ENCODE measurements at regions not wholly inside any gene's neighbourhood (a gene's known extent, or its start where the extent isn't known, plus 50 kb on each side); places are given as distances from the start of the nearest gene placed in this dataset.

- TF ChIP-seq ZFP36 (IDR thresholded peaks at IDR 0.05; ENCODE audit: borderline replicate concordance, partially characterized antibody) (no peak), MAZ (IDR thresholded peaks at IDR 0.05; ENCODE audit: borderline replicate concordance, low read depth, low read length) (no peak), HOXB13 (CRISPR knock-in tag; IDR thresholded peaks at IDR 0.05; ENCODE audit: low read depth) (no peak), EP300 (IDR thresholded peaks at IDR 0.05) (no peak)
Observed at GRCh38 chr4:24322995-24323394, 261.4 kb downstream of the DHX15 start (continued).

GRCh38 chr4:24322511-24322910, 261.8 kb downstream of the DHX15 start:
- no peak for TF ChIP-seq HOXB5 (CRISPR knock-in tag; IDR thresholded peaks at IDR 0.05)
- no peak for TF ChIP-seq MYC (IDR thresholded peaks at IDR 0.05; ENCODE audit: borderline replicate concordance, low read length)
- TF ChIP-seq GATA3 (IDR thresholded peaks at IDR 0.05; ENCODE audit: borderline replicate concordance): no peak
- no peak for TF ChIP-seq RCOR1 (IDR thresholded peaks at IDR 0.05; ENCODE audit: low read depth, low read length)
- no peak for TF ChIP-seq HOXB13 (CRISPR knock-in tag; IDR thresholded peaks at IDR 0.05; ENCODE audit: low read depth)
- H3K27ac ChIP-seq: no peak overlapping the region
- no peak for ATAC-seq
- ChIA-PET CTCF (no interaction called here), POLR2A (no interaction called here)
- H3K4me3 ChIP-seq: no peak overlapping the region
- H3K4me2 ChIP-seq: no peak overlapping the region
- no peaks in the 10 kb centered on the region for H3K4me1 ChIP-seq
- FAIRE-seq: no peak
- no peaks in the 10 kb centered on the region for H3K9me3 ChIP-seq
- WGBS (ENCODE audit: missing lambda C conversion rate): 0% methylated on average over 1 of the region's 1 CpG
- DNase-seq (ENCODE audit: low read depth in 1 of 2, low spot score in 1 of 2): no peak

GRCh38 chr4:24321616-24322015, 262.7 kb downstream of the DHX15 start:
- H3K4me2 ChIP-seq: no peak overlapping the region
- no peak for TF ChIP-seq ZNF302 (CRISPR knock-in tag; IDR thresholded peaks at IDR 0.05)
- no peak for TF ChIP-seq EHMT2 (IDR thresholded peaks at IDR 0.05; ENCODE audit: low read depth)
- TF ChIP-seq NR3C1 (IDR thresholded peaks at IDR 0.05): no peak
- TF ChIP-seq KDM1A (IDR thresholded peaks at IDR 0.05; ENCODE audit: low read depth): no peak
- FAIRE-seq (no peak), ATAC-seq (no peak), DNase-seq (ENCODE audit: low read depth in 1 of 2, low spot score in 1 of 2) (no peak)
- no peaks in the 10 kb centered on the region for H3K9me3 ChIP-seq
- no peak overlapping the region for H3K4me3 ChIP-seq
- H3K27ac ChIP-seq: no peak overlapping the region
- 71% methylated on average over 6 of the region's 6 CpGs for WGBS (ENCODE audit: missing lambda C conversion rate)
- ChIA-PET POLR2A (no interaction called here), CTCF (interaction anchor here (0.5 kb wide), 1 partner anchor 108 kb away, joined by 3 read pairs; no protein-coding TSS in a partner anchor)
- no peaks in the 10 kb centered on the region for H3K4me1 ChIP-seq

- TF ChIP-seq HEYL (CRISPR knock-in tag; IDR thresholded peaks at IDR 0.05) (no peak), BHLHE40 (IDR thresholded peaks at IDR 0.05; ENCODE audit: low read depth, low read length) (no peak), FOXS1 (CRISPR knock-in tag; IDR thresholded peaks at IDR 0.05) (no peak), RFX5 (IDR thresholded peaks at IDR 0.05) (no peak), MAX (IDR thresholded peaks at IDR 0.05) (no peak), CHD4 (IDR thresholded peaks at IDR 0.05; ENCODE audit: borderline replicate concordance) (no peak), SMC3 (IDR thresholded peaks at IDR 0.05) (no peak), USF2 (IDR thresholded peaks at IDR 0.05) (no peak), MYC (IDR thresholded peaks at IDR 0.05; ENCODE audit: borderline replicate concordance, low read length) (no peak), CHD2 (IDR thresholded peaks at IDR 0.05; ENCODE audit: low read length, partially characterized antibody) (no peak)
- Histone ChIP-seq H3K4me2 (no peak overlapping the region), H3K4me3 (no peak overlapping the region), H3K4me1 (no peaks in the 10 kb centered on the region), H3K9me3 (no peaks in the 10 kb centered on the region), H3K27ac (no peak overlapping the region)
- no peak for ATAC-seq
- WGBS (ENCODE audit: missing lambda C conversion rate): 76% methylated on average over 6 of the region's 6 CpGs
- no peak for DNase-seq (ENCODE audit: low read depth in 1 of 2, low spot score in 1 of 2)
- POLR2A ChIA-PET: no interaction called here
- CTCF ChIA-PET: interaction anchor here (0.5 kb wide), 1 partner anchor 108 kb away, joined by 3 read pairs; no protein-coding TSS in a partner anchor
- FAIRE-seq: no peak
Observed at GRCh38 chr4:24321131-24321530, 263.2 kb downstream of the DHX15 start.

Data from A549 (cell line).